HG02763 (cell line): ENCODE measurements at regions not wholly inside any gene's neighbourhood (a gene's known extent, or its start where the extent isn't known, plus 50 kb on each side); places are given as distances from the start of the nearest gene placed in this dataset.
A peak's percentile ranks its signal among the peaks of the same experiment; 100 is the strongest.

Source experiments
- ATAC-seq: cut with Tn5 transposase; IDR thresholded peaks from one replicate; pipeline ENCODE4 v1.9.1; 2021; ENCODE audit warnings: mild to moderate bottlenecking, moderate library complexity; ENCODE audit not compliant: unreplicated experiment

DNA sequence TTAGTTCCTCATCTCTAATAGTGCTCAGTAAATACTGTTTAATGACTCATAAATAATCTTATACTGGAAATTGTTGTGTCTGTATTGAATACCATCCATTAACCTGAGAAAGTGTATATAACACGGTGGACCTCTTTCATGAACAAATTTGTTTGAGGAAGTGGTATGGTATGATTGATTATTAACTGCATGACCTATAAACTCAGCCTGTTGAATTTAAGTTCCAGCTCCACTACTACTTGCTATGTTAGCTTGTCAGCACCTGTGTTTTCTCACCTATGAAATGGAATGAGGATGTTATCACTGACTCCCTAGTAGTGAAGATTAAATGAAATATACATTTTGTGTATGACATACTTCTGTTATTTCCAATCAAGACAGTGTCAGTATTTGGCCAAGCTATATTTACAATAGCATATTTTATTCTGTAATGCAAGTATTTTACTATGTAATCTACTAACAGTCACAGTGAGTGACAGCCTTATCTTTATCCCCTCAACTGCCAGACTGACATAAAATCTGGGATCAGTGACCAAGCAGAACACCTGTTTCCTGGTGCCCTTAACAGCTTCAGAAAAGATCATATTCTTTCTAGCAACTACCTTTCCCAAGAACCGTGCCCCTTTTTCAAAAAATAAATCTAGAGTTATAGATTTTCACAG lies 77.3 kb upstream of the ITGA1 start:
- ATAC-seq = peak; percentile 55

DNA sequence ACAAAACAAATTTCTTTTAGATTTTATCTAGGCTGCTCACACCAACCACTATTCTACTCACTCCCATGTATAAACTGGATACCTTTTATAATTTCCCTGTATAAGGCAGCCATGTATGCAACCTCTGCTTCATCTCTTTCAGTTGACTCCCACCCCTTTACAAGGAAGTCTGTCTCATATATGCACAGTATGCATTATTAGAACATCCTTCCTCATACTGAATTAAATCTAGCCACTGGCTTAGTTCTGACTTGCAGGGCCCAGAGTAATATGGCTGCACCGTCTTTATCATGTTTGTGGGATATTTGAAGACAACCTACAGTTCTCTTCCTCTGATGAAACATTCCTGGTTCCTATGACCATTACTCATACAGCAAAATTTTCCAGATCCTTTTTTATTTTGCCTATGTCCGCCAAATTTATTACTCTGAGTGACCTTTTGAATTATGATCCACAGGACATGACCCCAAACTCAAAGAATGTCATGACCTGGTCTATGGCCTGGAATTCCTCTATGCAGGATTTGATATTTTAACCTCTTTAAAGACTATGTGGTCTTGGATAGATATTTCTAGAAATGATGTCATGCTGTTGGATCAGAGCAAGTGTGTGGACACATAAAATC lies 76.6 kb upstream of the ITGA1 start:
- no peak for ATAC-seq

DNA sequence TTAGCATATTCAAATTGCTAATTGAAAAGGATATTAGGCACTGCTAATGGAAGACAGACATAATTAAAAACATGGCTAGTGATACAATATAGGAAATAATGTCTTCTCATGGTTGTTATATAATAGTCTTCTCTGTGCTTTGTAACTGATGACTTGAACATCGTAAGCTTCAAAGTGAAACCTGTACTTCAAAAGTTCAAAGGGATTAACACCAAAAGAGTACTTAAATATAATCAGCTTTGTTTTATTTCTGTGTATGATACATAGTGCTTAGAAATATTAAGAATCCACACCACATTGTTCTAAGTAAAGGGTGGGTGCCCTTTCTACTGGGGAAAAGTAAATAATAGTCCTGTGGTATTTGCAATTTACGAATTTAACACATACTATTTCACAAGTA lies 75.4 kb upstream of the ITGA1 start:
- no peak for ATAC-seq

DNA sequence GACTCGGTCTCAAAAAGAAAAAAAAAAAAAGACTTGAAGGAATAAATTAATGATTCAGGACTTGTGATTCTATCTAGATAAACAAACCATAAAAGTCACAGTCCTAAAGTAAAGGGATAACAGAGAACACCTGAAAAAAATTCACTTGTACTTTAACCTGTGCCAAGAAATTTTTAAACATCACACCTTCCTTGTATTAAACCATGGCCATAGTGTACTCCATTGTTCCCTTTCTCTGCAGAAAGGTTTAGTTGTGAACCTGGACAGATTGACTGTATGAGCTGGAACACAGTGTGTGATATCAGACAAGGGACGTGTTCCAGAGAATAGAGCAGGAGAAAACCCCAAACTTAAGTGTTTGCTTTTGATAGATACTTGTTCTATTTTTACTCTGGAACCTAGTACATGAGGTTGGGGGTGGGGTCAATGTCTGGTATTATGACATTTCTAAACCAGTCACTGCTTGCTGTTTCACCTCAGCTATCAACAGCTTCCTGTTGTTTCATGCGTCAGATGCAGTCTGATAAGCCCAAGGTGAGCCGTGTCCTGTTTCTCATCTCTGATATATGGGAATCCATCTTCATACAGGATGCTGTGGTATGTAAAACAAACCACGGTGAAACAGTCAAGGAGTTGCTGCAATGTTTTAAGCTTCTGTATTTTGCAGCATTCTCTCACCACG lies 62.5 kb upstream of the ITGA1 start:
- ATAC-seq = no peak

DNA sequence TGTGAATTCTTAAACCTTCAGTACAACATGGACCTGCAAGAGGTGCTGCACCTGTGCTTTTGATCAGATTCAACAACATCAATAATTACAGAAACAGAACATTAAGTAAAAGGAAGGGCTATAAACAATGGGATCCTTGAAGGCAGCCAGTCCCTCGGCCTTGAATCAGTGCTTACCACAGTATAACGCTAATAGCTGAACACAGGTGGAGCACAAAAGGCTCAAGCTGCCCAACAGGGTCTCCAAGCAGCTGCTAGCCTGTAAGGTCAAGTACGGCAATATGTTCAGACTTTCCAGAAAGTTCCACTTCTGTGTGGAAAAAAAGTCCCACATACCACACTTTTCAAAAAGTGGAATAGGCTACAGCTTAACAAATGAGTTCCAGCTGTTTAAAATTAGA lies 61.9 kb upstream of the ITGA1 start:
- no peak for ATAC-seq

DNA sequence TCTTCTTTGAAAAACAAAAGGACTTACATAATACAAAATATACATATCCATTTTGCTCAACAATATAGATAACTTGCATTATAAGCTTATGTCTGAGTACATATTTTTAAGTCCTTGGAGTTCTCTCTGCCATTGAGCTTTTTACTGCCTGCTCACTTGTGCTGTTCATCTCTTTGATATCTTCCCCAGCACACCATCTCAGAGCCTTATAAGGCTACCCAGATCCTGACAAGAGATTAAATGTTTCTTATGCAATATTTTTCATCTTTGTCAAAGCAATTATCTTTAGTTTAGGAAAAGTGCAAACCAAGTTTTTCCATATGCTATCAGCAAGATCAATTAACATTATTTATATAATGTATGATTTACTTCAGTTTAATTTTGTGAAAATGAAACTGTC lies 60.7 kb upstream of the ITGA1 start:
- ATAC-seq = no peak

DNA sequence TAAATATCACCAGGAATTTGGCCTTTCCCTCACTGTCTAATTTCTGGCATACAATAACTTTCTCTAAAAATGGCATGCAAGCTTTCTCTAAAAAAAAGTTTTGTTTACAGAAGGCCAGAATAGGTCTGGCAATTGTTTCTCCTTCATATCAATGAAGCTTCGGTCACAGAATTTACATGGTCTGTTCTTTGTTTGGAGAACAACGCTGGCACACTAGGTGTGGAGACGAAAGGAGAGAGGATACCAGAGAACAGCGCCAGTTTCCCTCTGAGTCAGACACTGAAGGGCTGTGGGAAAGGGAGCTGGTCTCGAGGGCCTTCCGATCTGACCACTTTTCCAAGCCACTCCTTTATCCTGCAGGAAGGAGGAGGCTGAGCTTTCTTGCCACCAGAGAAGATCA lies 60.1 kb upstream of the ITGA1 start:
- no peak for ATAC-seq

DNA sequence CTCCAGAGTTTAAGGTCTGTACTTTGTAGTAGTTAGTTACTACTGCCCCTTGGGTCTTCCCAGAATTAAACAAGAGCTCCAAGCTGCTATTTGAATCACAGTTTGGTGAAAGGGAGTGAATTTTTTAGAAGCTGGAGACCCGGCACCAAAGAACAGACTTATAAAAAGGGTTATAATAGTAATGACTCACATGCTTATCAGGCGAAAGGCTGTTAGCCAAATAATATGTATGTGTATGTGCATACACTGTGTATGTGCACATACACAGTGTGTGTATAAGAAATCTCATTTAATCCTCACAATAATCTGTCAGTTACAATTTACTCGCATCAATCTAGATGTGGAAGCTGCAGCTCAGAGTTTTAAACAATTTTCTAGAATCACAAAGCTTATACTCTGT lies 59.5 kb upstream of the ITGA1 start:
- no peak for ATAC-seq

DNA sequence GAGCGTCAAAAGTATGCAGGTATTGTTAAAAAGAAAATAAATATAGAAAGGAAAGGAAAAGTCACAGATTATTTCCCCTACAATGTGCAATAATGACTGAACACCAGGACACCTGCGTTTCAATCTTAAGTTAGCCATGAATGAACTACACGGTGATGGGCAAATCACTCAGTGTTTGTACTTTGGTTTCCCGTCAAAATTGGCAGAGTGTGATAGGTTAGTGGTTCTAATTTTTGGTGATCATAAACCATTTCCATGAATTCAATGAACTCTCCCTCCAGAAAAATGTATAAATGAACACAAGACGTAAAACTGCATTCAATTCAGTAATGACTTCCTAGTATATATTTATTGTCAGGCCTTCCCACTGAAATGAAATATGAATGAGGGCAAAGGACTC lies 59.0 kb upstream of the ITGA1 start:
- no peak for ATAC-seq

DNA sequence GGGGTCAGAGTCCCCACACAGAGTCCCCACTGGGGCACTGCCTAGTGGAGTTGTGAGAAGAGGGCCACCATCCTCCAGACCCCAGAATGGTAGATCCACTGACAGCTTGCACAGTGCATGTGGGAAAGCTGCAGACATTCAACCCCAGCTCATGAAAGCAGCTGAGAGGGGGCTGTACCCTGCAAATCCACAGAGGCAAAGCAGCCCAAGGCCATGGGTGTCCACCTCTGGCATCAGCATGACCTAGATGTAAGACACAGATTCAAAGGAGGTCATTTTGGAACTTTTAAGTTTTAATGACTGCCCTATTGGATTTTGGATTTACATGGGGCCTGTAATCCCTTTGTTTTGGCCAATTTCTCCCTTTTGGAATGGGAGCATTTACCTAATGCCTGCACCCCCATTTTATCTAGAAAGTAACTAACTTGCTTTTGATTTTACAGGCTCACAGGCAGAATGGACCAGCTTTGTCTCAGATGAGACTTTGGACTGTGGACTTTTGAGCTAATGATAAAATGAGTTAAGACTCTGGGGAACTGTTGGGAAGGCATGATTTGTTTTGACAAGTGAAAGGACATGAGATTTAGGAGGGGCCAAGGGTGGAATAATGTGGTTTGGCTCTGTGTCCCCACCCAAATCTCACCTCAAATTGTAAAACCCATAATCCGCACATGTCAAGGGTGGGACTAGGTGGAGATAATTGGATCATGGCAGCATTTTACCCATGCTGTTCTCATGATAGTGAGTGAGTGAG lies 56.3 kb upstream of the ITGA1 start:
- no peak for ATAC-seq

DNA sequence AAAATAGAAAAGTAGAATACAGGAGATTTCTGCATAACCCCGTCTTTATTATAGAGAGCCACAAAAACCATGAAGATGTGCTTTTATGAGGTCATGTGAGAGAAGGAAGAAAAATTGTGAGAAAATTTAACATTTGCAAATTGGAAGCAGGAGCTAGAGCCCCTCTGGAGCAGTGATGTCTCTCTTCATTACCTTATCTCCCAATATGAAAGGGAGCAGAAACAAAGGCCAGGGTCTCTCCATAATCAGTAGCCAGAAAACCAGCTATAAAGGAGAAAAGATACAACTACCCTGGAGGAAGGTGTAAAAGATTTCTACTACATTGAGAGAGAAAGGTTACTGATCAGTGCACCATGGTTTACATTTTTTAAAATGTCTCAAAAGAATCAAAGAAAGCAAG lies 53.2 kb upstream of the ITGA1 start:
- ATAC-seq = no peak

DNA sequence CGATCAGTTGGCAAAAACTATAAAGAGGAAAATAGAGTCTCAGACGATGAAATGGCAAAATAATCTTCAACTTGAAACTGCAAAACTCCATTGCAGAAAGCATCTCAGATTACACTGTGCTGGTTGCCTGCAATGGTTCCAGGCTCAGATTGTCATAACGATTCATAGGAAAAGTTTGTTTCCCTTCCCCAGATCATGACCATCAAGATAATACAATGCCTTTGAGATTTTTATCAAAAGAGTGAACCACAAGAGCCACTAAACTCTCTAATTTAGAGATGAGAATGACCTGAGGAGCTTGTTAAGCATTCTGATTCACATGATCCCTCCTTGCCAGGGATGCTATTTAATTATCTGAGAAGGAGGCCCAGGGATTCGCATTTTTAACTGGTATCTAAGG lies 52.6 kb upstream of the ITGA1 start:
- ATAC-seq = no peak
